Fibroblast of pulmonary artery (primary cell): ENCODE measurements at regions not wholly inside any gene's neighbourhood (a gene's known extent, or its start where the extent isn't known, plus 50 kb on each side); places are given as distances from the start of the nearest gene placed in this dataset.

Source experiments
- DNase-seq: peaks from one replicate; pipeline ENCODE4 v3.0.0-alpha.2; 2010; ENCODE audit warnings: low read depth
- H3K4me3 ChIP-seq: replicated peaks from 2 replicates; pipeline ENCODE4 v1.5.1; 2011; ENCODE audit warnings: low read depth, mild to moderate bottlenecking, control low read depth, low read length, moderate library complexity
- CTCF ChIP-seq: IDR thresholded peaks from 2 replicates; pipeline ENCODE4 v1.5.1; 2011; ENCODE audit warnings: mild to moderate bottlenecking, control low read depth, low read length, inconsistent platforms; ENCODE audit errors: missing control alignments

GRCh38 chr2:198597648-198598047 is 793.3 kb downstream of the PLCL1 start:
- TF ChIP-seq CTCF = no peak
- no peak for DNase-seq
- no peak overlapping the region for H3K4me3 ChIP-seq

GRCh38 chr2:198596985-198597384 is 792.6 kb downstream of the PLCL1 start:
- H3K4me3 ChIP-seq = no peak overlapping the region
- TF ChIP-seq CTCF = no peak
- DNase-seq = no peak

GRCh38 chr2:198595721-198596120 is 791.3 kb downstream of the PLCL1 start:
- no peak overlapping the region for H3K4me3 ChIP-seq
- DNase-seq = no peak
- no peak for TF ChIP-seq CTCF

- no peak for DNase-seq
- no peak overlapping the region for H3K4me3 ChIP-seq
- no peak for TF ChIP-seq CTCF
Measured at GRCh38 chr2:198591586-198591985, 787.2 kb downstream of the PLCL1 start.

- no peak for TF ChIP-seq CTCF
- H3K4me3 ChIP-seq = no peak overlapping the region
- no peak for DNase-seq
Measured at GRCh38 chr2:198587741-198588140, 783.3 kb downstream of the PLCL1 start.

GRCh38 chr2:198587240-198587639 is 782.8 kb downstream of the PLCL1 start:
- H3K4me3 ChIP-seq = no peak overlapping the region
- no peak for DNase-seq
- no peak for TF ChIP-seq CTCF

GRCh38 chr2:198571393-198571792 is 767.0 kb downstream of the PLCL1 start:
- H3K4me3 ChIP-seq = no peak overlapping the region
- no peak for DNase-seq
- no peak for TF ChIP-seq CTCF
